MM.1S (cell line): ENCODE measurements at regions not wholly inside any gene's neighbourhood (a gene's known extent, or its start where the extent isn't known, plus 50 kb on each side); places are given as distances from the start of the nearest gene placed in this dataset.

ENCODE experiments used
- EZH2 ChIP-seq: fragments of 300-600 bp; sonication (generic); optimal IDR thresholded peaks from 2 replicates; pipeline ENCODE3; 2017; ENCODE audit warnings: low read depth, mild to moderate bottlenecking, antibody characterized with exemption, low read length, mixed read lengths
- EZH2phosphoT487 ChIP-seq: fragments of 300-600 bp; sonication (generic); IDR thresholded peaks from 2 replicates; pipeline ENCODE4 v1.6.1; 2018; ENCODE audit warnings: antibody characterized with exemption, low read length
- TF ChIP-seq, protein P1 (sequence below): fragments of 300-600 bp; sonication (generic); IDR thresholded peaks from 2 replicates; pipeline ENCODE4 v1.5.1; 2016; ENCODE audit warnings: antibody characterized with exemption, low read length, mixed read lengths

GRCh38 chr1:10948463-10948775, 64.0 kb upstream of the TARDBP start:
- TF ChIP-seq, protein P1, sequence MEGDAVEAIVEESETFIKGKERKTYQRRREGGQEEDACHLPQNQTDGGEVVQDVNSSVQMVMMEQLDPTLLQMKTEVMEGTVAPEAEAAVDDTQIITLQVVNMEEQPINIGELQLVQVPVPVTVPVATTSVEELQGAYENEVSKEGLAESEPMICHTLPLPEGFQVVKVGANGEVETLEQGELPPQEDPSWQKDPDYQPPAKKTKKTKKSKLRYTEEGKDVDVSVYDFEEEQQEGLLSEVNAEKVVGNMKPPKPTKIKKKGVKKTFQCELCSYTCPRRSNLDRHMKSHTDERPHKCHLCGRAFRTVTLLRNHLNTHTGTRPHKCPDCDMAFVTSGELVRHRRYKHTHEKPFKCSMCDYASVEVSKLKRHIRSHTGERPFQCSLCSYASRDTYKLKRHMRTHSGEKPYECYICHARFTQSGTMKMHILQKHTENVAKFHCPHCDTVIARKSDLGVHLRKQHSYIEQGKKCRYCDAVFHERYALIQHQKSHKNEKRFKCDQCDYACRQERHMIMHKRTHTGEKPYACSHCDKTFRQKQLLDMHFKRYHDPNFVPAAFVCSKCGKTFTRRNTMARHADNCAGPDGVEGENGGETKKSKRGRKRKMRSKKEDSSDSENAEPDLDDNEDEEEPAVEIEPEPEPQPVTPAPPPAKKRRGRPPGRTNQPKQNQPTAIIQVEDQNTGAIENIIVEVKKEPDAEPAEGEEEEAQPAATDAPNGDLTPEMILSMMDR = no peak
- TF ChIP-seq EZH2 = no peak
- TF ChIP-seq EZH2phosphoT487 = no peak
